ENCODE measurements at regions not wholly inside any gene's neighbourhood (a gene's known extent, or its start where the extent isn't known, plus 50 kb on each side); places are given as distances from the start of the nearest gene placed in this dataset.

DNA sequence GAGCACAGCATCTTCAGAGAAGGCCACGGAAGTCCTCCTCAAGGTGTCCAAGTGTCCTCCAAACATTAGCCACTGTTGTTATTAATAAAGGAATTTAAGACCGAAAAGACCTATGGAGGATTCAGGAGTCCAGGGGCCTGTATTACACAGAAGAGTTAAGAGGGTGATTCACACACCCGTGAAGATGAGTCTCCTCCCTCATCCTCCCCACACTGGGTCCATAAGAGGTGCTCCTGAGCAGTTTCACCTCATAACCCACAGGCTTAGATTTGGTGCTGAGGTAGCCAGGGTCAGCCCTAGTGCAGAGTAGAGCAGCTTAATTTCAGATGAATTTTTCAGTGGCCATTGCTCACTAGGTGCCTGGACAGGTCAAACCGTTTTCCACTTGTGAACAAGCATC is 65.3 kb downstream of the PRR18 start (continued):
- TF ChIP-seq, protein P1, sequence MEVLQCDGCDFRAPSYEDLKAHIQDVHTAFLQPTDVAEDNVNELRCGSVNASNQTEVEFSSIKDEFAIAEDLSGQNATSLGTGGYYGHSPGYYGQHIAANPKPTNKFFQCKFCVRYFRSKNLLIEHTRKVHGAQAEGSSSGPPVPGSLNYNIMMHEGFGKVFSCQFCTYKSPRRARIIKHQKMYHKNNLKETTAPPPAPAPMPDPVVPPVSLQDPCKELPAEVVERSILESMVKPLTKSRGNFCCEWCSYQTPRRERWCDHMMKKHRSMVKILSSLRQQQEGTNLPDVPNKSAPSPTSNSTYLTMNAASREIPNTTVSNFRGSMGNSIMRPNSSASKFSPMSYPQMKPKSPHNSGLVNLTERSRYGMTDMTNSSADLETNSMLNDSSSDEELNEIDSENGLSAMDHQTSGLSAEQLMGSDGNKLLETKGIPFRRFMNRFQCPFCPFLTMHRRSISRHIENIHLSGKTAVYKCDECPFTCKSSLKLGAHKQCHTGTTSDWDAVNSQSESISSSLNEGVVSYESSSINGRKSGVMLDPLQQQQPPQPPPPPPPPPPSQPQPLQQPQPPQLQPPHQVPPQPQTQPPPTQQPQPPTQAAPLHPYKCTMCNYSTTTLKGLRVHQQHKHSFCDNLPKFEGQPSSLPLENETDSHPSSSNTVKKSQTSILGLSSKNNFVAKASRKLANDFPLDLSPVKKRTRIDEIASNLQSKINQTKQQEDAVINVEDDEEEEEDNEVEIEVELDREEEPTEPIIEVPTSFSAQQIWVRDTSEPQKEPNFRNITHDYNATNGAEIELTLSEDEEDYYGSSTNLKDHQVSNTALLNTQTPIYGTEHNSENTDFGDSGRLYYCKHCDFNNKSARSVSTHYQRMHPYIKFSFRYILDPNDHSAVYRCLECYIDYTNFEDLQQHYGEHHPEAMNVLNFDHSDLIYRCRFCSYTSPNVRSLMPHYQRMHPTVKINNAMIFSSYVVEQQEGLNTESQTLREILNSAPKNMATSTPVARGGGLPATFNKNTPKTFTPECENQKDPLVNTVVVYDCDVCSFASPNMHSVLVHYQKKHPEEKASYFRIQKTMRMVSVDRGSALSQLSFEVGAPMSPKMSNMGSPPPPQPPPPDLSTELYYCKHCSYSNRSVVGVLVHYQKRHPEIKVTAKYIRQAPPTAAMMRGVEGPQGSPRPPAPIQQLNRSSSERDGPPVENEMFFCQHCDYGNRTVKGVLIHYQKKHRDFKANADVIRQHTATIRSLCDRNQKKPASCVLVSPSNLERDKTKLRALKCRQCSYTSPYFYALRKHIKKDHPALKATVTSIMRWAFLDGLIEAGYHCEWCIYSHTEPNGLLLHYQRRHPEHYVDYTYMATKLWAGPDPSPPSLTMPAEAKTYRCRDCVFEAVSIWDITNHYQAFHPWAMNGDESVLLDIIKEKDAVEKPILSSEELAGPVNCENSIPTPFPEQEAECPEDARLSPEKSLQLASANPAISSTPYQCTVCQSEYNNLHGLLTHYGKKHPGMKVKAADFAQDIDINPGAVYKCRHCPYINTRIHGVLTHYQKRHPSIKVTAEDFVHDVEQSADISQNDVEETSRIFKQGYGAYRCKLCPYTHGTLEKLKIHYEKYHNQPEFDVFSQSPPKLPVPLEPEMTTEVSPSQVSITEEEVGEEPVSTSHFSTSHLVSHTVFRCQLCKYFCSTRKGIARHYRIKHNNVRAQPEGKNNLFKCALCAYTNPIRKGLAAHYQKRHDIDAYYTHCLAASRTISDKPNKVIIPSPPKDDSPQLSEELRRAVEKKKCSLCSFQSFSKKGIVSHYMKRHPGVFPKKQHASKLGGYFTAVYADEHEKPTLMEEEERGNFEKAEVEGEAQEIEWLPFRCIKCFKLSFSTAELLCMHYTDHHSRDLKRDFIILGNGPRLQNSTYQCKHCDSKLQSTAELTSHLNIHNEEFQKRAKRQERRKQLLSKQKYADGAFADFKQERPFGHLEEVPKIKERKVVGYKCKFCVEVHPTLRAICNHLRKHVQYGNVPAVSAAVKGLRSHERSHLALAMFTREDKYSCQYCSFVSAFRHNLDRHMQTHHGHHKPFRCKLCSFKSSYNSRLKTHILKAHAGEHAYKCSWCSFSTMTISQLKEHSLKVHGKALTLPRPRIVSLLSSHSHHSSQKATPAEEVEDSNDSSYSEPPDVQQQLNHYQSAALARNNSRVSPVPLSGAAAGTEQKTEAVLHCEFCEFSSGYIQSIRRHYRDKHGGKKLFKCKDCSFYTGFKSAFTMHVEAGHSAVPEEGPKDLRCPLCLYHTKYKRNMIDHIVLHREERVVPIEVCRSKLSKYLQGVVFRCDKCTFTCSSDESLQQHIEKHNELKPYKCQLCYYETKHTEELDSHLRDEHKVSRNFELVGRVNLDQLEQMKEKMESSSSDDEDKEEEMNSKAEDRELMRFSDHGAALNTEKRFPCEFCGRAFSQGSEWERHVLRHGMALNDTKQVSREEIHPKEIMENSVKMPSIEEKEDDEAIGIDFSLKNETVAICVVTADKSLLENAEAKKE (CRISPR knock-in tag; IDR thresholded peaks at IDR 0.05): no peak
- TF ChIP-seq EZH2 (IDR thresholded peaks at IDR 0.05; ENCODE audit: low read depth, unreplicated experiment): no peak
- no peak for TF ChIP-seq EZH2phosphoT487 (IDR thresholded peaks at IDR 0.05; ENCODE audit: unreplicated experiment)
- TF ChIP-seq CREB1 (CRISPR knock-in tag; IDR thresholded peaks at IDR 0.05; ENCODE audit: low read depth): no peak
- no peak for TF ChIP-seq JUNB (IDR thresholded peaks at IDR 0.05; ENCODE audit: unreplicated experiment)
- no peak for TF ChIP-seq STAT1 (IDR thresholded peaks at IDR 0.05; ENCODE audit: unreplicated experiment)

- no peaks in the 10 kb centered on the region for H3K36me3 Mint-ChIP-seq (ENCODE audit: low read depth)
- no peak for ATAC-seq
- no peak overlapping the region for H3K4me3 Mint-ChIP-seq
- Histone ChIP-seq H3K9me2 (ENCODE audit: insufficient read depth) (no peaks in the 10 kb centered on the region), H3K27me3 (ENCODE audit: insufficient read depth) (no peaks in the 10 kb centered on the region), H3K4me2 (no peak overlapping the region), H3K36me3 (ENCODE audit: insufficient read depth) (no peaks in the 10 kb centered on the region), H2AFZ (no peak overlapping the region), H3K27ac (ENCODE audit: low read depth) (no peak overlapping the region), H3F3A (replicated peaks; ENCODE audit: low read depth) (0 out of 2 replicates have a peak, but pooled peaks cover 4% of the 10 kb centered on the region), H4K20me1 (replicated peaks; ENCODE audit: insufficient read depth) (no peaks in the 10 kb centered on the region), H3K4me1 (ENCODE audit: insufficient read depth) (no peaks in the 10 kb centered on the region; the same call in 1 of the 2 replicates), H3K79me2 (replicated peaks; ENCODE audit: insufficient read depth) (no peaks in the 10 kb centered on the region), H3K4me3 (no peak overlapping the region)
- H3K4me1 Mint-ChIP-seq: peaks cover 14% of the 10 kb centered on the region
- no peaks in the 10 kb centered on the region for H3K9me3 Mint-ChIP-seq
- DNase-seq (ENCODE audit: low spot score): no peak
- TF ChIP-seq ETS1 (IDR thresholded peaks at IDR 0.05) (no peak), CTCF (conservative IDR thresholded peaks at IDR 0.05; ENCODE audit: low read depth in 2 of 2) (peak; percentile 37 to 42)
- peaks cover 5% of the 10 kb centered on the region for H3K27me3 Mint-ChIP-seq (ENCODE audit: insufficient read depth, low read depth, poor library complexity)
- no peak overlapping the region for H3K27ac Mint-ChIP-seq
Observed at GRCh38 chr6:166241974-166242373, 66.2 kb downstream of the PRR18 start.

Measured in GM23338 (cell line).